ENCODE measurements at regions not wholly inside any gene's neighbourhood (a gene's known extent, or its start where the extent isn't known, plus 50 kb on each side); places are given as distances from the start of the nearest gene placed in this dataset.

GRCh38 chr2:75790814-75791467, 80.2 kb upstream of the GCFC2 start:
- DNase-seq: no peak

GRCh38 chr2:75790121-75790813, 79.6 kb upstream of the GCFC2 start:
- no peak for DNase-seq

- DNase-seq: no peak
Measured at GRCh38 chr2:75788902-75789301, 78.2 kb upstream of the GCFC2 start.

- no peak for DNase-seq
Measured at GRCh38 chr2:75788154-75788553, 77.4 kb upstream of the GCFC2 start.

- DNase-seq: no peak
Measured at GRCh38 chr2:75787532-75788132, 76.9 kb upstream of the GCFC2 start.

GRCh38 chr2:75775311-75775823, 64.7 kb upstream of the GCFC2 start:
- no peak for DNase-seq

GRCh38 chr2:75772908-75773630, 62.4 kb upstream of the GCFC2 start:
- no peak for DNase-seq

GRCh38 chr2:75765798-75766197, 55.1 kb upstream of the GCFC2 start:
- no peak for DNase-seq

GRCh38 chr2:75764611-75765010, 53.9 kb upstream of the GCFC2 start:
- no peak for DNase-seq
